Osteoblast (primary cell): ENCODE measurements at regions not wholly inside any gene's neighbourhood (a gene's known extent, or its start where the extent isn't known, plus 50 kb on each side); places are given as distances from the start of the nearest gene placed in this dataset.

ENCODE experiments used
- DNase-seq: peaks from one replicate; pipeline ENCODE4 v3.0.0; 2011; ENCODE audit warnings: low spot score, mixed read lengths; ENCODE audit not compliant: insufficient read length; ENCODE audit errors: missing footprints
- H2AFZ ChIP-seq: 2 replicates; pipeline ENCODE4 v1.6.0; 2011; ENCODE audit warnings: mild to moderate bottlenecking, low read length
- H3K27ac ChIP-seq: 2 replicates; pipeline ENCODE4 v1.5.1; 2011; ENCODE audit warnings: mild to moderate bottlenecking, low read depth, low read length, moderate library complexity
- H3K27me3 ChIP-seq: 2 replicates; pipeline ENCODE4 v1.6.0; 2012; ENCODE audit warnings: mild to moderate bottlenecking, control low read depth, inconsistent platforms, low read length, moderate library complexity; ENCODE audit not compliant: insufficient read depth
- H3K36me3 ChIP-seq: 2 replicates; pipeline ENCODE4 v1.5.1; 2011; ENCODE audit warnings: mild to moderate bottlenecking, low read length, control low read depth, moderate library complexity; ENCODE audit not compliant: insufficient read depth
- H3K4me1 ChIP-seq: 2 replicates; pipeline ENCODE4 v1.5.1; 2011; ENCODE audit warnings: mild to moderate bottlenecking, low read length, control low read depth, moderate library complexity; ENCODE audit not compliant: insufficient read depth
- H3K4me2 ChIP-seq: 2 replicates; pipeline ENCODE4 v1.6.0; 2011; ENCODE audit warnings: mild to moderate bottlenecking, low read length; ENCODE audit not compliant: insufficient read depth
- H3K4me3 ChIP-seq: fragments of 200-600 bp; sonication (generic); 3 replicates; pipeline ENCODE4 v1.5.1; 2012; ENCODE audit warnings: mild to moderate bottlenecking, low read length, inconsistent platforms; ENCODE audit not compliant: insufficient read depth
- H3K79me2 ChIP-seq: 2 replicates; pipeline ENCODE4 v1.6.0; 2012; ENCODE audit warnings: mild to moderate bottlenecking, low read length, control low read depth, inconsistent platforms; ENCODE audit not compliant: insufficient read depth
- H3K9me3 ChIP-seq: 2 replicates; pipeline ENCODE4 v1.5.1; 2011; ENCODE audit warnings: low read depth, low read length, control low read depth
- H4K20me1 ChIP-seq: 2 replicates; pipeline ENCODE4 v1.6.0; 2012; ENCODE audit warnings: mild to moderate bottlenecking, low read length, control low read depth; ENCODE audit not compliant: insufficient read depth
- CTCF ChIP-seq: IDR thresholded peaks from 2 replicates; pipeline ENCODE4 v1.5.1; 2011; ENCODE audit warnings: mild to moderate bottlenecking, low read depth, low read length, moderate library complexity; ENCODE audit errors: extremely low read depth

- no peaks in the 10 kb centered on the region for H3K36me3 ChIP-seq
- no peaks in the 10 kb centered on the region for H3K9me3 ChIP-seq
- no peak for DNase-seq
- H2AFZ ChIP-seq, result no peak overlapping the region
- no peaks in the 10 kb centered on the region for H3K79me2 ChIP-seq
- H3K4me3 ChIP-seq, result no peak overlapping the region
- TF ChIP-seq CTCF, result no peak
- H3K4me2 ChIP-seq, result no peak overlapping the region
- H3K27me3 ChIP-seq, result no peaks in the 10 kb centered on the region
- no peaks in the 10 kb centered on the region for H3K4me1 ChIP-seq
- no peaks in the 10 kb centered on the region for H4K20me1 ChIP-seq
- no peak overlapping the region for H3K27ac ChIP-seq
These were observed 160.8 kb downstream of the PMAIP1 start for GRCh38 chr18:60060578-60060977.

- no peaks in the 10 kb centered on the region for H4K20me1 ChIP-seq
- H2AFZ ChIP-seq, result no peak overlapping the region
- H3K9me3 ChIP-seq, result no peaks in the 10 kb centered on the region
- TF ChIP-seq CTCF, result no peak
- no peaks in the 10 kb centered on the region for H3K79me2 ChIP-seq
- H3K36me3 ChIP-seq, result no peaks in the 10 kb centered on the region
- no peak overlapping the region for H3K4me3 ChIP-seq
- no peak overlapping the region for H3K27ac ChIP-seq
- no peaks in the 10 kb centered on the region for H3K4me1 ChIP-seq
- H3K27me3 ChIP-seq, result no peaks in the 10 kb centered on the region
- DNase-seq, result no peak
- no peak overlapping the region for H3K4me2 ChIP-seq
These were observed 160.2 kb downstream of the PMAIP1 start for GRCh38 chr18:60060026-60060425.

GRCh38 chr18:60059216-60059615 lies 159.4 kb downstream of the PMAIP1 start:
- Histone ChIP-seq H3K79me2 (no peaks in the 10 kb centered on the region), H3K27me3 (no peaks in the 10 kb centered on the region), H3K4me1 (no peaks in the 10 kb centered on the region), H3K36me3 (no peaks in the 10 kb centered on the region), H3K4me3 (no peak overlapping the region), H3K9me3 (no peaks in the 10 kb centered on the region), H2AFZ (no peak overlapping the region), H3K4me2 (no peak overlapping the region), H3K27ac (no peak overlapping the region), H4K20me1 (no peaks in the 10 kb centered on the region)
- no peak for TF ChIP-seq CTCF
- no peak for DNase-seq

- peak; percentile 50 for DNase-seq
- TF ChIP-seq CTCF, result no peak
- Histone ChIP-seq H2AFZ (peak overlapping the region; percentile 43), H3K36me3 (no peaks in the 10 kb centered on the region), H3K4me3 (no peak overlapping the region), H3K27me3 (no peaks in the 10 kb centered on the region), H4K20me1 (no peaks in the 10 kb centered on the region), H3K27ac (peak overlapping the region; percentile 1), H3K4me2 (peak overlapping the region; percentile 71), H3K9me3 (no peaks in the 10 kb centered on the region), H3K79me2 (no peaks in the 10 kb centered on the region), H3K4me1 (peaks cover 18% of the 10 kb centered on the region)
These were observed 154.0 kb downstream of the PMAIP1 start for GRCh38 chr18:60053747-60054304.
